Activated CD8-positive, alpha-beta T cell treated with anti-CD3 and anti-CD28 coated beads, Interleukin-2, amount 10 ng/mL, durations not matched to agents 7 days and 5 days (primary cell): ENCODE measurements at regions not wholly inside any gene's neighbourhood (a gene's known extent, or its start where the extent isn't known, plus 50 kb on each side); places are given as distances from the start of the nearest gene placed in this dataset.

Experiments
- ATAC-seq: fragments of 150-1000 bp; cut with Tn5 transposase; one replicate; pipeline ENCODE4 v1.10.0; 2021; ENCODE audit warnings: moderate library complexity
- CTCF ChIA-PET: fragments of 350-600 bp; sonication (Branson Sonifier 250); formaldehyde crosslinking; loops from one replicate; lab custom pipeline; 2021; ENCODE audit warnings: antibody characterized with exemption; lab: Charles Lee
- POLR2A ChIA-PET: fragments of 350-600 bp; sonication (Branson Sonifier 250); formaldehyde crosslinking; loops from one replicate; lab custom pipeline; 2021; ENCODE audit warnings: antibody characterized with exemption; lab: Charles Lee
- DNase-seq: peaks from one replicate; pipeline ENCODE4 v3.0.0-alpha.2; 2020
- H3K27ac Mint-ChIP-seq: one replicate; pipeline ENCODE4 v1.8.0; 2021; ENCODE audit warnings: mild to moderate bottlenecking, mixed read lengths
- H3K27me3 Mint-ChIP-seq: one replicate; pipeline ENCODE4 v1.8.0; 2021; ENCODE audit warnings: low read depth, mixed read lengths
- H3K36me3 Mint-ChIP-seq: one replicate; pipeline ENCODE4 v1.8.0; 2021; ENCODE audit warnings: low read depth, mixed read lengths
- H3K4me1 Mint-ChIP-seq: one replicate; pipeline ENCODE4 v1.8.0; 2021; ENCODE audit warnings: low read depth, mixed read lengths
- H3K4me3 Mint-ChIP-seq: one replicate; pipeline ENCODE4 v1.8.0; 2021; ENCODE audit warnings: mild to moderate bottlenecking, mixed read lengths
- H3K9me3 Mint-ChIP-seq: one replicate; pipeline ENCODE4 v1.8.0; 2022; ENCODE audit warnings: mixed read lengths; ENCODE audit not compliant: insufficient read depth

DNA sequence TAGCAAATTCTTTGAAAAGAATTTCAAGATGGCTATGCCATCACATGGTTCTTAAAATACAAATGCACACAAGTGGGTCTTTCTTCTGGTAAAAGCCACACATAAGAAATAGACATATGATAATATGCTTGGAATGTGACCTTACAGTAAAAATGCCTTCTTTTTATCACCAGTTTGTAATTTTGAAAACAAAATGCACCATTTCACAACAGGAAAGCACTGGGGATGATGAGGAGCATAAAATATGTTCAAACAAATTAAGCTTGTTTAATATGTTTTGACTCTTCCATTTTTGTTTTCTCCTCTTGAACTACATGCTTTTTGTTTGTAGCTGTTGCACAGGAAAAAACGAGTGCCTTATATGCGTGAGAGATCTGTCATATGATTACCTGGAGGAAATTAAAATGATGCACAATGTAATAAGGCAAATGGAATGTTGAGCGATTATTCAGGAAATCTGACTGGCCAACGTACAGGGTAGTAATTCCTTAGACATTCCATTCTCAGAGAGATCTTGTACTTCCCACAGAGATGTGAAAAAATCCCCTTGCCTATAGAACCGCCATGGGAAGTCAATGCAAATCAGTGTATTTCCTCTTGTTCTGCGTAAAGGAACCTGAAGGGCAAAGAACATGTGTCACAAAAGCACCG, 911.6 kb downstream of the TFAP2A start:
- no peak overlapping the region for H3K4me3 Mint-ChIP-seq
- ChIA-PET POLR2A (no interaction called here), CTCF (interaction anchor here (0.7 kb wide), 1 partner anchor 275 kb away, joined by 3 read pairs; no protein-coding TSS in a partner anchor)
- no peak for ATAC-seq
- H3K36me3 Mint-ChIP-seq, result no peaks in the 10 kb centered on the region
- DNase-seq, result no peak
- H3K27me3 Mint-ChIP-seq, result no peaks in the 10 kb centered on the region
- H3K27ac Mint-ChIP-seq, result no peak overlapping the region
- no peaks in the 10 kb centered on the region for H3K4me1 Mint-ChIP-seq
- peaks cover 11% of the 10 kb centered on the region for H3K9me3 Mint-ChIP-seq

DNA sequence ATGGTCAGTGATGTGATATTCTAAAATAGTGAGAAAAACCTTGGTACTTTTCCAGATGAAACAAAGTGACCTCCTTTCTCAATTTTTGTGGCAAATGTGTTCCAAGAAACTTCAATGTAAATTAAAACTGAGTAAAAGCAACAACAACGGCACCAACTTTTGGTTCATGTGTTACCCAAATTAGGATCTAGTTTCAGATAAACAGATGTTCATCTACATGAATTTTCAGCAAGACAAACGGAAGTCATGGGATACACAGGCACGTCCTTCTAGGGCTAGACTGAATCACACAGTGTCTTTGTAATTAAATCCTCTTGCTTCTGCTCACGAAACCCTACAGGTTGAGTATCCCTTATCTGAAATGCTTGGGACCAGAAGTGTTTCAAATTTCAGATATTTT, 915.2 kb downstream of the TFAP2A start:
- H3K27me3 Mint-ChIP-seq, result no peaks in the 10 kb centered on the region
- CTCF ChIA-PET, result no interaction called here
- DNase-seq, result no peak

DNA sequence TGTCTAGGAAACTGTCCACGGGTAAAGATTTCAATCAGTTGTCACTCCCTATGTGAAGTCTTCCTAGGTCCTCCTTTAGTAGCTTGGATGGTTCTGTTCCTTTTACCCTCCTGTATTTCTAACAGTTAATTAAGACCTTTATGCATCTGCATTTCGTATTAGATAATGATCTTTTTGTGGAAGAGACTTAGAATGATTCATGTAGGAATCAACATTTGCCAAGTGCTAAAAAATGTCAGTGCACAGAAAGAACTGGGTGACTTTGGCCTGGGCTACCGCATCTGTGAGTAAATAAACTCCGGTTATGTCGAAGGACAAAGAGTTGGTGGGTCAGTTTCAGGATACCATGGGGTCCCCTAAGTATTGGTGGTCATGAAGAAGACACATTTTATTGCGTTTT, 918.0 kb downstream of the TFAP2A start:
- ChIA-PET POLR2A (no interaction called here), CTCF (no interaction called here)
- Mint-ChIP-seq H3K4me3 (no peak overlapping the region), H3K36me3 (no peaks in the 10 kb centered on the region), H3K9me3 (peaks cover 10% of the 10 kb centered on the region), H3K27ac (no peak overlapping the region), H3K4me1 (no peaks in the 10 kb centered on the region), H3K27me3 (no peaks in the 10 kb centered on the region)
- DNase-seq (no peak), ATAC-seq (no peak)

More for the DNA sequence above, 915.2 kb downstream of the TFAP2A start:
- POLR2A ChIA-PET, result no interaction called here
- no peaks in the 10 kb centered on the region for H3K36me3 Mint-ChIP-seq
- ATAC-seq, result no peak
- peaks cover 15% of the 10 kb centered on the region for H3K9me3 Mint-ChIP-seq
- H3K27ac Mint-ChIP-seq, result no peak overlapping the region
- H3K4me1 Mint-ChIP-seq, result no peaks in the 10 kb centered on the region
- H3K4me3 Mint-ChIP-seq, result no peak overlapping the region

- H3K4me3 Mint-ChIP-seq, result no peak overlapping the region
- DNase-seq (no peak), ATAC-seq (no peak)
- H3K27ac Mint-ChIP-seq, result no peak overlapping the region
- no peaks in the 10 kb centered on the region for H3K4me1 Mint-ChIP-seq
- no peaks in the 10 kb centered on the region for H3K36me3 Mint-ChIP-seq
- H3K9me3 Mint-ChIP-seq, result peaks cover 10% of the 10 kb centered on the region
- no peaks in the 10 kb centered on the region for H3K27me3 Mint-ChIP-seq
- ChIA-PET POLR2A (no interaction called here), CTCF (no interaction called here)
Observed at GRCh38 chr6:9494864-9495263, 920.0 kb downstream of the TFAP2A start.

DNA sequence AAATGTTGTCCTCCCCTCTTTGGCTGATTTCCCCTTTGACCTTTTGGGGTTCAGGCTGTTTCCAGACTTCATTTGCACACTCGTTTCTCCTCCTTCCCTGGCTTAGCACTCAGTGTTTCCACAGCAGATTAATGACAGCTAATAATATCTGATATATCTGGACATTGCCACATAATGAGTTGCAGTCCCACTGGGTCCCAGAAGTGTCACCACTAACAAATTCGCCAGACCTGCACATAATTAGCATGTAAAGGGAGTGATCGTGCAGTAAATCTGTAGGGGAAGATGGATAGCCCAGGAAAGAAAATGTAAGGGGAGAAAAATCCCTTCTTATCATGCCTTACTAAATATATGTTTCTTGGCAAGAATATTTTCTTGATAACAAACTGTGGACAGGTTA, 922.1 kb downstream of the TFAP2A start:
- Mint-ChIP-seq H3K9me3 (peaks cover 10% of the 10 kb centered on the region), H3K27ac (no peak overlapping the region), H3K4me3 (no peak overlapping the region), H3K27me3 (no peaks in the 10 kb centered on the region), H3K36me3 (no peaks in the 10 kb centered on the region), H3K4me1 (no peaks in the 10 kb centered on the region)
- ATAC-seq (no peak), DNase-seq (no peak)
- POLR2A ChIA-PET, result no interaction called here
- CTCF ChIA-PET, result no interaction called here

DNA sequence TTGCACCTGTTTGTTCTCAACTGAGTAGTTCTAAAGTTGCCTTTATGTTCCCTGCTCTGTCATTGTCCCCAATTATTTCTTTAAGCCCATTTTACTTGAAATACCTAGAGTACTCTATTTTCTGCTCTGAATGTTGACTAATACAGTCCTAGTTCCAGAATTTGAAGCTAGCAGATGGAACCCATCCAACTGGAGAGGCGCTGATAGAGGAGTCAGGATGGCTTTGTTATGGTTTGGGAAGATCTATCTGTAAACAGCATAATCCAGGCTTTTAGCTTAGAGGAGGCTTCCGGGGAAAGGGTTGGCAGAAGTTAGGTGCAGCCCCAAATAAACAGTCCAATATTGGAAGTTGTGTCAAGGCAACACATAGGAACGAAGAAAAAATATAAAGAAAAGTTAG, 927.7 kb downstream of the TFAP2A start:
- Mint-ChIP-seq H3K36me3 (no peaks in the 10 kb centered on the region), H3K9me3 (no peaks in the 10 kb centered on the region), H3K27ac (no peak overlapping the region), H3K4me1 (no peaks in the 10 kb centered on the region), H3K27me3 (no peaks in the 10 kb centered on the region), H3K4me3 (no peak overlapping the region)
- ChIA-PET CTCF (no interaction called here), POLR2A (no interaction called here)
- no peak for DNase-seq
- ATAC-seq, result no peak

- POLR2A ChIA-PET, result no interaction called here
- H3K27me3 Mint-ChIP-seq, result no peaks in the 10 kb centered on the region
- H3K36me3 Mint-ChIP-seq, result no peaks in the 10 kb centered on the region
- CTCF ChIA-PET, result no interaction called here
- ATAC-seq (no peak), DNase-seq (no peak)
- no peaks in the 10 kb centered on the region for H3K9me3 Mint-ChIP-seq
- no peak overlapping the region for H3K27ac Mint-ChIP-seq
- no peaks in the 10 kb centered on the region for H3K4me1 Mint-ChIP-seq
- H3K4me3 Mint-ChIP-seq, result no peak overlapping the region
Observed at GRCh38 chr6:9485992-9486391, 928.9 kb downstream of the TFAP2A start.

GRCh38 chr6:9484686-9485085, 930.2 kb downstream of the TFAP2A start:
- ATAC-seq, result no peak
- H3K9me3 Mint-ChIP-seq, result peaks cover 5% of the 10 kb centered on the region
- H3K4me3 Mint-ChIP-seq, result no peak overlapping the region
- no peaks in the 10 kb centered on the region for H3K27me3 Mint-ChIP-seq
- no peaks in the 10 kb centered on the region for H3K36me3 Mint-ChIP-seq
- no peak overlapping the region for H3K27ac Mint-ChIP-seq
- ChIA-PET CTCF (no interaction called here), POLR2A (no interaction called here)
- DNase-seq, result no peak
- H3K4me1 Mint-ChIP-seq, result no peaks in the 10 kb centered on the region

GRCh38 chr6:9484091-9484490, 930.8 kb downstream of the TFAP2A start:
- no peak for ATAC-seq
- ChIA-PET CTCF (no interaction called here), POLR2A (no interaction called here)
- H3K27ac Mint-ChIP-seq, result no peak overlapping the region
- no peaks in the 10 kb centered on the region for H3K27me3 Mint-ChIP-seq
- H3K9me3 Mint-ChIP-seq, result peaks cover 5% of the 10 kb centered on the region
- no peak for DNase-seq
- no peaks in the 10 kb centered on the region for H3K4me1 Mint-ChIP-seq
- no peak overlapping the region for H3K4me3 Mint-ChIP-seq
- no peaks in the 10 kb centered on the region for H3K36me3 Mint-ChIP-seq

GRCh38 chr6:9482030-9482738, 932.7 kb downstream of the TFAP2A start:
- POLR2A ChIA-PET, result no interaction called here
- no peaks in the 10 kb centered on the region for H3K4me1 Mint-ChIP-seq
- H3K9me3 Mint-ChIP-seq, result peaks cover 5% of the 10 kb centered on the region
- no peaks in the 10 kb centered on the region for H3K36me3 Mint-ChIP-seq
- DNase-seq (no peak), ATAC-seq (no peak)
- no peak overlapping the region for H3K4me3 Mint-ChIP-seq
- CTCF ChIA-PET, result no interaction called here
- H3K27ac Mint-ChIP-seq, result no peak overlapping the region
- H3K27me3 Mint-ChIP-seq, result no peaks in the 10 kb centered on the region

GRCh38 chr6:9481292-9482029, 933.4 kb downstream of the TFAP2A start:
- Mint-ChIP-seq H3K27me3 (no peaks in the 10 kb centered on the region), H3K9me3 (peaks cover 5% of the 10 kb centered on the region), H3K4me1 (no peaks in the 10 kb centered on the region), H3K4me3 (no peak overlapping the region), H3K27ac (no peak overlapping the region), H3K36me3 (no peaks in the 10 kb centered on the region)
- CTCF ChIA-PET, result no interaction called here
- POLR2A ChIA-PET, result no interaction called here
- no peak for DNase-seq
- no peak for ATAC-seq

- Mint-ChIP-seq H3K9me3 (peaks cover 5% of the 10 kb centered on the region), H3K4me3 (no peak overlapping the region), H3K27ac (no peak overlapping the region), H3K27me3 (no peaks in the 10 kb centered on the region), H3K4me1 (no peaks in the 10 kb centered on the region), H3K36me3 (no peaks in the 10 kb centered on the region)
- DNase-seq (no peak), ATAC-seq (no peak)
- ChIA-PET CTCF (no interaction called here), POLR2A (no interaction called here)
Observed at GRCh38 chr6:9468277-9468676, 946.6 kb downstream of the TFAP2A start.
